Progenitor cell of endocrine pancreas (in vitro differentiated cells): ENCODE measurements at regions not wholly inside any gene's neighbourhood (a gene's known extent, or its start where the extent isn't known, plus 50 kb on each side); places are given as distances from the start of the nearest gene placed in this dataset.

Source experiments
- DNase-seq: peaks from one replicate; pipeline ENCODE4 v3.0.0; 2021; ENCODE audit warnings: low spot score; ENCODE audit not compliant: unreplicated experiment
- H3K27ac Mint-ChIP-seq: 2 replicates; pipeline ENCODE4 v1.8.0; 2021; ENCODE audit warnings: mild to moderate bottlenecking, moderate library complexity, mixed read lengths
- H3K27me3 Mint-ChIP-seq: 2 replicates; pipeline ENCODE4 v1.8.0; 2021; ENCODE audit warnings: mixed read lengths
- H3K36me3 Mint-ChIP-seq: 2 replicates; pipeline ENCODE4 v1.8.0; 2022; ENCODE audit warnings: mixed read lengths; ENCODE audit not compliant: insufficient read depth
- H3K4me1 Mint-ChIP-seq: 2 replicates; pipeline ENCODE4 v1.8.0; 2021; ENCODE audit warnings: low read depth, mixed read lengths
- H3K4me3 Mint-ChIP-seq: 2 replicates; pipeline ENCODE4 v1.8.0; 2021; ENCODE audit warnings: low read depth, mild to moderate bottlenecking, moderate library complexity, mixed read lengths
- H3K9me3 Mint-ChIP-seq: 2 replicates; pipeline ENCODE4 v1.8.0; 2021; ENCODE audit warnings: low read depth, mixed read lengths
- TF ChIP-seq, protein P1 (sequence below): fragments of 200-600 bp; sonication (generic); IDR thresholded peaks from one replicate; pipeline ENCODE4 v1.5.0; 2021; ENCODE audit warnings: antibody characterized with exemption, mild to moderate bottlenecking; ENCODE audit not compliant: unreplicated experiment

GRCh38 chr2:196503398-196503797, 136.1 kb upstream of the CCDC150 start:
- Mint-ChIP-seq H3K9me3 (peaks cover 13% of the 10 kb centered on the region), H3K4me3 (no peak overlapping the region), H3K36me3 (peaks cover 3% of the 10 kb centered on the region), H3K27me3 (no peaks in the 10 kb centered on the region), H3K4me1 (no peaks in the 10 kb centered on the region), H3K27ac (no peak overlapping the region)
- DNase-seq, result no peak
- TF ChIP-seq, protein P1, sequence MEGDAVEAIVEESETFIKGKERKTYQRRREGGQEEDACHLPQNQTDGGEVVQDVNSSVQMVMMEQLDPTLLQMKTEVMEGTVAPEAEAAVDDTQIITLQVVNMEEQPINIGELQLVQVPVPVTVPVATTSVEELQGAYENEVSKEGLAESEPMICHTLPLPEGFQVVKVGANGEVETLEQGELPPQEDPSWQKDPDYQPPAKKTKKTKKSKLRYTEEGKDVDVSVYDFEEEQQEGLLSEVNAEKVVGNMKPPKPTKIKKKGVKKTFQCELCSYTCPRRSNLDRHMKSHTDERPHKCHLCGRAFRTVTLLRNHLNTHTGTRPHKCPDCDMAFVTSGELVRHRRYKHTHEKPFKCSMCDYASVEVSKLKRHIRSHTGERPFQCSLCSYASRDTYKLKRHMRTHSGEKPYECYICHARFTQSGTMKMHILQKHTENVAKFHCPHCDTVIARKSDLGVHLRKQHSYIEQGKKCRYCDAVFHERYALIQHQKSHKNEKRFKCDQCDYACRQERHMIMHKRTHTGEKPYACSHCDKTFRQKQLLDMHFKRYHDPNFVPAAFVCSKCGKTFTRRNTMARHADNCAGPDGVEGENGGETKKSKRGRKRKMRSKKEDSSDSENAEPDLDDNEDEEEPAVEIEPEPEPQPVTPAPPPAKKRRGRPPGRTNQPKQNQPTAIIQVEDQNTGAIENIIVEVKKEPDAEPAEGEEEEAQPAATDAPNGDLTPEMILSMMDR, result no peak

DNA sequence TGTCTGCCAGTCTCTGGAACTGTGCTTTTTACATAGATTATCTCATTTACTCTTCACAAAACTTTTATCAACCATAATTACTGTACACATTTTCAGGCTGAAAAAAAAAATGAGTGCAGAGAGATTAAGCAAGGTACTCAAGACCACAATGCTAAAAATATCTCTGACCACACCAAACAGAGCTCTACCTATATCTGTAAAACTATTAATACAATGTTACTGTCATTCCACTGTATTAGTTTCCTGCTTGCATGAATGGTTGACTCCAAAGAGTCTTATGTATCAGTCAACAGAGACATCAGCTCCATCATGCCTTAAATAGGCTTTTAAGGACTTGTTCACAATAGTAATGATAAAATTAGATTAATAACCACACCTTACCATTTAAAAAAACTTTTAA, 134.7 kb upstream of the CCDC150 start:
- DNase-seq, result no peak
- peaks cover 4% of the 10 kb centered on the region for H3K9me3 Mint-ChIP-seq
- TF ChIP-seq, protein P1, result no peak
- H3K4me1 Mint-ChIP-seq, result no peaks in the 10 kb centered on the region
- H3K36me3 Mint-ChIP-seq, result peaks cover under 1% of the 10 kb centered on the region
- no peaks in the 10 kb centered on the region for H3K27me3 Mint-ChIP-seq
- no peak overlapping the region for H3K4me3 Mint-ChIP-seq
- H3K27ac Mint-ChIP-seq, result no peak overlapping the region

DNA sequence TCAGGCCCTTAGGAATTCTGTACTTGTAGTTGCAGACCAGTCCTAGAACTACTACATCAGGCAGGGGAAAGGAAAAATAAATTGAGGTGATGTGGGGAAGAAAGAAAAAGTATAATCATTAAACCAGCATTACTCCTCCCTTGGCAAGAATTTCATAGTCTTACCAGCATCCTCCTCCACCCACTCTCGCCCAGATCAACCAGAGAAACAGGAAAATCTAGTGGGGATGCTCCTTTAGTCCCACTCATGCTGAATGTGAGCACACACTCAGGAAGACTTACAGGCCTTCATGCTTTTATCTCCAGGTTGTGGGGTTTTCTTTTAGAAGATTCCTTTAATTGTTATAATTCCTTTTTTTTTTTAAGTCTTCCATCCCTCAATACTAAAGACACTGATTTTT, 129.3 kb upstream of the CCDC150 start:
- Mint-ChIP-seq H3K36me3 (no peaks in the 10 kb centered on the region), H3K4me1 (peaks cover 4% of the 10 kb centered on the region), H3K27me3 (no peaks in the 10 kb centered on the region), H3K4me3 (no peak overlapping the region), H3K27ac (no peak overlapping the region), H3K9me3 (no peaks in the 10 kb centered on the region)
- DNase-seq, result no peak
- TF ChIP-seq, protein P1, result no peak

- Mint-ChIP-seq H3K27me3 (no peaks in the 10 kb centered on the region), H3K4me3 (no peak overlapping the region), H3K9me3 (no peaks in the 10 kb centered on the region), H3K36me3 (no peaks in the 10 kb centered on the region), H3K27ac (no peak overlapping the region), H3K4me1 (peaks cover 4% of the 10 kb centered on the region)
- TF ChIP-seq, protein P1, result no peak
- no peak for DNase-seq
Measured at GRCh38 chr2:196511258-196512168, 128.0 kb upstream of the CCDC150 start.

DNA sequence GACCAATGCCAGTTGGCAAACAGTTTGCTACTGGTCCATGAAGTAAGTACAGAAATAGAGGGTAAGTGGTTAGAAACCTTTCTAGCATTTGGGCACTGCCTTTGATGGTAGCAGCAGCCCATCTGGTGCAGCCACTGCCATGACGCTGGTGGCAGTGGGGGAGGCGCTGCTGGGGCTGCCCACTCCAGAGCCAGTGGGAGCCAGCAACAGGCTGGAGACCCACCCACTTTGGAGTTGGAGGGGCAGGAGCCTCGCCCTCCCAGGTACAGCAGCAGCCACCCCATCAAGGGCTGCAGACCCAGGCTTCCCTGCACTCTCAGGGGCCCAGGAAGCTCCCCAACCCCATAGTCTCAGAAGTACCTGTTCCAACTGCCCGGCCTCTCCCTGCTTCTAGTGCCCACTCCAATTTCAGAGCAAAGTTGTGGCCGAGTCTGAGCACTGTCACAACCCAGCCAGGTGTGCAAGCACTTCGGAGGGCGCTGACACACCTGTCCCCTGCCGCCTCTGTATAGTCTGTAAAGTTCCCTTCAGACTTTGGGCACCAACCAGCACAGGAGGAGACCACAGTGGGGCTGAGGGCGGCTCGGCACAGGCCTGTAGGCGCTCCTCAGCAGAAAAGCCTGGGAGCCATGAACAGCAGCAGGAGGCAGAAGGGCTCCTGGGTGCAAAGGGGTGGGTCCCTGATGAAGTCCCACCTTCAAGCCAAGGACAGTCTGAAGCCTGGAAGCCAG, 125.6 kb upstream of the CCDC150 start:
- no peak for DNase-seq
- no peak overlapping the region for H3K4me3 Mint-ChIP-seq
- H3K9me3 Mint-ChIP-seq, result no peaks in the 10 kb centered on the region
- peaks cover 4% of the 10 kb centered on the region for H3K4me1 Mint-ChIP-seq
- TF ChIP-seq, protein P1, result no peak
- no peaks in the 10 kb centered on the region for H3K27me3 Mint-ChIP-seq
- no peak overlapping the region for H3K27ac Mint-ChIP-seq
- no peaks in the 10 kb centered on the region for H3K36me3 Mint-ChIP-seq
